Adrenal gland (tissue), 9 donors: ENCODE measurements at regions not wholly inside any gene's neighbourhood (a gene's known extent, or its start where the extent isn't known, plus 50 kb on each side); places are given as distances from the start of the nearest gene placed in this dataset.

Source experiments
- DNase-seq, 7 donors: peaks; one replicate each; pipeline ENCODE4 v3.0.0-alpha.2; 2019 to 2020
- H3K27ac ChIP-seq, 5 donors: fragments of 200-600 bp; sonication (generic) in 4 of 5; 1 replicate in 3 of 5; 2 replicates in 2 of 5; pipeline versions ENCODE4 v1.5.1 to v1.8.0; 2016 to 2020; ENCODE audit warnings: mild to moderate bottlenecking in 1 of 5
- H3K27me3 ChIP-seq: fragments of 200-600 bp; 2 replicates; pipeline ENCODE4 v1.8.0; 2021
- H3K36me3 ChIP-seq, 2 donors: fragments of 200-600 bp; replicated peaks in 1 of 2; 1 replicate in 1 of 2; 2 replicates in 1 of 2; pipeline versions ENCODE4 v1.5.1 to v1.8.0; 2018 to 2022
- H3K4me1 ChIP-seq, 2 donors: fragments of 200-600 bp; replicated peaks in 1 of 2; 1 replicate in 1 of 2; 2 replicates in 1 of 2; pipeline versions ENCODE4 v1.5.1 to v1.8.0; 2018 to 2021
- H3K4me3 ChIP-seq, 4 donors: fragments of 200-600 bp; sonication (generic) in 3 of 4; one replicate each; pipeline ENCODE4 v1.5.1; 2016 to 2018
- H3K9me3 ChIP-seq, 3 donors: fragments of 200-600 bp; sonication (generic) in 1 of 3; replicated peaks in 1 of 3; 1 replicate in 2 of 3; 2 replicates in 1 of 3; pipeline versions ENCODE4 v1.5.1 to v1.8.0; 2016 to 2021
- POLR2A ChIP-seq, 2 donors: fragments of 450-650 bp; IDR thresholded peaks; one replicate each; pipeline ENCODE4 v1.6.1; 2017; ENCODE audit warnings: antibody characterized with exemption in 2 of 2, mild to moderate bottlenecking in 2 of 2, moderate library complexity in 1 of 2
- WGBS, 4 donors: extraction: QIAGEN DNeasy Blood & Tissue Kit in 2 of 4; methylation state at CpG; one replicate each; pipeline versions ENCODE4 v1.1.5 to v1.1.7; 2013 to 2017; 5-methylcytosine and 5-hydroxymethylcytosine counted together
- intact Hi-C, 2 donors: fragments of 100-400 bp; cut with DNase I; formaldehyde crosslinking; loops; one replicate each; pipeline versions ENCODE4 v1.14.1 to v1.15.0; 2022 to 2023
- TF ChIP-seq, protein P1 (sequence below), 6 experiments: fragments of 450-650 bp in 4 of 6; fragments of 200-600 bp in 2 of 6; sonication (generic) in 1 of 6; IDR thresholded peaks; 1 replicate in 5 of 6; 2 replicates in 1 of 6; pipeline versions ENCODE4 v1.5.1 to v1.8.0; 2016 to 2021; ENCODE audit warnings: antibody characterized with exemption in 6 of 6, mild to moderate bottlenecking in 2 of 6, moderate library complexity in 1 of 6
- donor health status: healthy with polysubstance abuse.
- donor health status: Bipolar disorder and iron deficiency.
- donor health status: DM: yes; HTN: yes; CAD: no.
- donor health status: DM: no; HTN: no; CAD: no.
- donor health status: DM: no; HTN: no; CAD: no.

DNA sequence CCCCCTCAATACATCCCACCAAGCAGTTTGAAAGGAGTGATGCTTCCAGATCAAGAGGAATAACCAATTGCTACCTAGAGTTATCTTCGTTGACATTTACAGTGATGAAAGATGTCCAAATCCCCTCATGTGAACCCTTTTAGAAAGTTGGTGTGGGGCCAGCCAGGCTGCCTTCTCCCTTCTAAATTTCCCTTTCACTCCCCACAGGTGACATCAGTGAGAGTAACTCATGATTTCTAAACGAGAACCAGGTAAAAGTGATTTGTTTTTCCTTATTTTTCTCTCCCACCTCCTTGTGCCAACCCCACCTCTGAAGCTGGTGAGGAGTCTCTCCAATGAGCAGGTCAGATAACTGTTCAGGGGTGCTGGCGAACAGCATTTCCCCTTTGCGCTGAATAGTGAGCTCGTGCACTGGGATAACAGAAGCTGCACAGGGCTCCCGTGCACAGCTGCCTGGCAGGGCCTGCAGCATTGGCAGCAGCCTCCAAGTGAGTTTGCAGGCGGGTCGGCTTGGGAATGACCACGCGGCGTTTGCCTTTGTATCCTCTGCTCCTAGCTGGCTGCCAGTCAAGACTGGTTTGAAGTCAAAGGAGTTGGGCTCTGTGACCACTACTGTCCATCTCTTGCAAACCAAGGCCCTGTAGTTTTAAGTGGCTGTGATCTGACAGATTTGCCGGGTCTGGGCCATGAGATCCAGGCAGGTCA, 70.2 kb upstream of the CORO2B start:
- TF ChIP-seq POLR2A (IDR thresholded peaks at IDR 0.05), result no peak
- TF ChIP-seq, protein P1, sequence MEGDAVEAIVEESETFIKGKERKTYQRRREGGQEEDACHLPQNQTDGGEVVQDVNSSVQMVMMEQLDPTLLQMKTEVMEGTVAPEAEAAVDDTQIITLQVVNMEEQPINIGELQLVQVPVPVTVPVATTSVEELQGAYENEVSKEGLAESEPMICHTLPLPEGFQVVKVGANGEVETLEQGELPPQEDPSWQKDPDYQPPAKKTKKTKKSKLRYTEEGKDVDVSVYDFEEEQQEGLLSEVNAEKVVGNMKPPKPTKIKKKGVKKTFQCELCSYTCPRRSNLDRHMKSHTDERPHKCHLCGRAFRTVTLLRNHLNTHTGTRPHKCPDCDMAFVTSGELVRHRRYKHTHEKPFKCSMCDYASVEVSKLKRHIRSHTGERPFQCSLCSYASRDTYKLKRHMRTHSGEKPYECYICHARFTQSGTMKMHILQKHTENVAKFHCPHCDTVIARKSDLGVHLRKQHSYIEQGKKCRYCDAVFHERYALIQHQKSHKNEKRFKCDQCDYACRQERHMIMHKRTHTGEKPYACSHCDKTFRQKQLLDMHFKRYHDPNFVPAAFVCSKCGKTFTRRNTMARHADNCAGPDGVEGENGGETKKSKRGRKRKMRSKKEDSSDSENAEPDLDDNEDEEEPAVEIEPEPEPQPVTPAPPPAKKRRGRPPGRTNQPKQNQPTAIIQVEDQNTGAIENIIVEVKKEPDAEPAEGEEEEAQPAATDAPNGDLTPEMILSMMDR (IDR thresholded peaks at IDR 0.05), result no peak
- Histone ChIP-seq H3K4me3 (no peak overlapping the region), H3K36me3 (no peaks in the 10 kb centered on the region), H3K27ac (no peak overlapping the region), H3K9me3 (peaks cover 0 to 3% (median 0%) of the 10 kb centered on the region in 3 donors), H3K4me1 (peaks cover 0 to 5% of the 10 kb centered on the region in 2 donors), H3K27me3 (no peaks in the 10 kb centered on the region)
- 80 to 88% (median 83%) methylated on average over 5 to 12 of the region's 12 CpGs for WGBS, 4 donors
- DNase-seq, result peak in 1 of 7 donors; percentile 35
- intact Hi-C loops, result no loop called here

DNA sequence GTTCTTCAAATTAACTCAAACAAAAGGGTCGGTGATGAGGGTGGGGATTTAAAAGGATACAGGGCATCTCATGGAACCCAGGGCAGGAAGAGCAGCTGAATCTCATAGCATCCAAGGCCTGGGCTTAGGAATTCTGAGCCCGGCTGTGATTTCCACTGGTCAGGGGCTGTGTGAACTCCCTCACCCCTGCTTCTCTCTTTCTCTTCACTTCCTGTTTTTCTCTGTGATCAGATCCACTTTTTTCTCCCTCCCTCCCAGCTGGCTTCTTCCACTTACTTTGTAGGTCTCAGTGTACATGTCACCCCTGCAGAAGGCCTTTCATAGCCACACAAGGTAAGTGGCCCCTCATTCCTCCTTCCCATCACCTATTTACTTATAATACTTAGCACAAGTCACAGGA, 68.2 kb upstream of the CORO2B start:
- Histone ChIP-seq H3K27ac (peak overlapping the region in 2 of 5 donors; percentile 1 to 78), H3K27me3 (no peaks in the 10 kb centered on the region), H3K9me3 (peaks cover 0 to 6% (median 0%) of the 10 kb centered on the region in 3 donors), H3K4me1 (peaks cover 0 to 5% of the 10 kb centered on the region in 2 donors), H3K4me3 (no peak overlapping the region), H3K36me3 (no peaks in the 10 kb centered on the region)
- peak in 1 of 7 donors; percentile 31 for DNase-seq
- TF ChIP-seq POLR2A (IDR thresholded peaks at IDR 0.05), result no peak
- TF ChIP-seq, protein P1 (IDR thresholded peaks at IDR 0.05), result no peak
- intact Hi-C loops, result no loop called here
- 66 to 72% (median 69%) methylated on average over 2 of the region's 2 CpGs for WGBS, 4 donors

DNA sequence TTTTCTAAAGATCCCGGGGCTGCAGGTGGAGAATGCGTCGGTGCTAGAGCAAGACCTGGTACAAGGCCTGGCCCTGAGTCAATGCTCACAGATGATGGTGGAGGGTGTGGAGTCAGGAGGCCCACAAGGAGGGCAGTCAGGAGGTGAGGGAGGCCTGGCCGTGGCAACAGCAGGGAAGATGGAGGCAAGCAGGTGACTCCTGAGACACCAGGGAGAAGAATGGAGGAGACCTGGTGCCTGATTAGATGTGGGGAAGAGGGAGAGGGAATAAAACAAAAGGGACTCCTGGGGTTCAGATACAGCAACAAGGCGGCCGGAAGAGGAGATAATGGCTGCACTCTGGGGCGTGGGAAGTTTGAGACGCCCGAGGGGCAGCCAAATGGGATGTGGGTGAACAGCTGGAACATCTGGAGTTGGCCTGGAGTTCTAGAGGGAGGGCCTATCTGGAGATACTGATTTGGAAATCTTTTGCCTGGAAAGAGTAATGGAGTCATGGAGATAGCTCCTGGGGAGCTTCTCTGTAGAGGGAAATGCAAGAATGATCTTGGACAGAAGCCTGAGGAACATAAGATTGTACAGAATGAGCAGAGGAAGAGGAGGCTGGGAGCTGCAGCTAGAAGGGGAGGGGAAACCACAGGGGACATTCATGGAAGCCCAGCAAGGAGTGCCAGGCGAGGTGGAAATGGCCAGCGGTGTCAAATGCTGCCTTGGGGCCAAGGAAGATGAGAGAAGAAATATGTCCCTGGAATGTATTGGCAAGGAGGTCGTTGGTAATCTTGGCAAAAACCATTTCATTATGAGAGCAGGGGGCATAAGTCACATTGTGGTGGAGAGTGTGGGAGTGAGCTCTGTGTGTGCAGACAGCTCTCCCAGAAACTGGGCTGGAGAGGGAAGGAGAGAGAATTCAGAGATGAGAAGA, 67.5 kb upstream of the CORO2B start:
- TF ChIP-seq POLR2A (IDR thresholded peaks at IDR 0.05), result no peak
- TF ChIP-seq, protein P1 (IDR thresholded peaks at IDR 0.05), result no peak
- no peaks in the 10 kb centered on the region for H3K36me3 ChIP-seq
- DNase-seq, result peak in 2 of 7 donors; percentile 31 to 52
- no peaks in the 10 kb centered on the region for H3K27me3 ChIP-seq
- H3K4me1 ChIP-seq, result peaks cover 0 to 5% of the 10 kb centered on the region in 2 donors
- H3K9me3 ChIP-seq, result peaks cover 0 to 6% (median 0%) of the 10 kb centered on the region in 3 donors
- intact Hi-C loops, result no loop called here
- peak overlapping the region in 3 of 5 donors; percentile 1 to 78 (median 20) for H3K27ac ChIP-seq
- H3K4me3 ChIP-seq, result no peak overlapping the region
- WGBS, 4 donors, result 69 to 78% (median 75%) methylated on average over 12 of the region's 12 CpGs

DNA sequence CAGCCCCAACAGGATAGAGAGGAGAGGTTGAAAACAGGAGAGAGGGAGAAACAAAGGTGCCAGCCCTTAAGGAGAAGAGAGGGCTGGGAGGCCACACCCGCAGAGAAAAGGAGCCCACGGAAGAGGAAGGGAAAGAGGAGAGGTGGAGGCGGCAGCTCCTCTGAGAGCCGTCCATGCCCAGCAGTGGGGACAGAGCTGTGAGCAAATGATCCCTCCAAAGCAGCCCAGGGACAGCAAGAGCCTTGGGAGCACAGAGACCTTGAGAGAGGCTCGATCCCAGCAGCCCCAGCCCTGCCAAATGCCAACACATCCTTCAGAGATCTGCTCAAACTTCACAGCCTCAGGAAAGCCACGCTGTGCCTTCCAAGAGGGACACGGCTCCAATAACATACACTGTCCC, 66.7 kb upstream of the CORO2B start:
- H3K27ac ChIP-seq, result peak overlapping the region in 3 of 5 donors; percentile 20 to 78 (median 54)
- 48 to 54% (median 50%) methylated on average over 7 of the region's 7 CpGs for WGBS, 4 donors
- H3K4me1 ChIP-seq, result peaks cover 0 to 5% of the 10 kb centered on the region in 2 donors
- peak in 2 of 7 donors; percentile 29 to 32 for DNase-seq
- intact Hi-C loops, result no loop called here
- H3K27me3 ChIP-seq, result no peaks in the 10 kb centered on the region
- no peaks in the 10 kb centered on the region for H3K36me3 ChIP-seq
- H3K4me3 ChIP-seq, result no peak overlapping the region
- no peak for TF ChIP-seq POLR2A (IDR thresholded peaks at IDR 0.05)
- TF ChIP-seq, protein P1 (IDR thresholded peaks at IDR 0.05), result no peak
- peaks cover 0 to 6% (median 0%) of the 10 kb centered on the region in 3 donors for H3K9me3 ChIP-seq
